ENCODE measurements at regions not wholly inside any gene's neighbourhood (a gene's known extent, or its start where the extent isn't known, plus 50 kb on each side); places are given as distances from the start of the nearest gene placed in this dataset.

DNA sequence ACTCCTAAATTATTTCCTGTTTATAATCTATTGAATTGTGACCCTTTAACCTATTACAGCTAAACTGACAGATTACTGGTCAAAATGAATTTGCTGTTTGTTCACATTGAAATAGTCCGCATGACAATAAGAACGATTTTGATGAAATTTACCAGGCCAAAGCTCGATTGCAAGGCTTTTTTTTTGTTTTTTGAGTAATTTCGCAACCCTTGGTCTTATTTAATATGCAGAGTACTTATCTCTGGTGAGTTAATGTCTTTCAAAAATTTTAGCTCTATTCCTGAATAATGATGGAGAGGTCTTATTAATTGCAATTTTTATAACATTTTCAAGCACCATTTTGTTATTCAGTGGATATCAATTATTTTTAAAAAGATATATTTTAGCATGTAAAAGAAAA, 362.4 kb downstream of the OTOL1 start:
- Histone ChIP-seq H3K9me3 (no peaks in the 10 kb centered on the region), H3K27ac (no peak overlapping the region)

GRCh38 chr3:161859865-161860450, 363.4 kb downstream of the OTOL1 start:
- ATAC-seq = no peak
- no peaks in the 10 kb centered on the region for H3K9me3 ChIP-seq

More for the DNA sequence above, 362.4 kb downstream of the OTOL1 start:
- no peak for TF ChIP-seq CTCF (IDR thresholded peaks at IDR 0.05)
- Histone ChIP-seq H3K27me3 (ENCODE audit: low read depth) (no peaks in the 10 kb centered on the region), H3K4me1 (no peaks in the 10 kb centered on the region), H3K4me3 (no peak overlapping the region), H3K36me3 (no peaks in the 10 kb centered on the region)
- ATAC-seq (no peak), DNase-seq (no peak)
- intact Hi-C loops (cut with DNase I) = no loop called here

GRCh38 chr3:161863775-161864174, 367.2 kb downstream of the OTOL1 start:
- TF ChIP-seq CTCF (IDR thresholded peaks at IDR 0.05) = no peak
- no peaks in the 10 kb centered on the region for H3K4me1 ChIP-seq
- no peak for ATAC-seq
- intact Hi-C loops (cut with DNase I) = no loop called here
- no peak for DNase-seq
- H3K4me3 ChIP-seq = no peak overlapping the region
- H3K27me3 ChIP-seq (ENCODE audit: low read depth) = no peaks in the 10 kb centered on the region
- no peaks in the 10 kb centered on the region for H3K9me3 ChIP-seq
- no peaks in the 10 kb centered on the region for H3K36me3 ChIP-seq
- H3K27ac ChIP-seq = no peak overlapping the region

More at GRCh38 chr3:161859865-161860450, 363.4 kb downstream of the OTOL1 start:
- intact Hi-C loops (cut with DNase I) = no loop called here
- Histone ChIP-seq H3K4me3 (no peak overlapping the region), H3K27ac (no peak overlapping the region), H3K27me3 (ENCODE audit: low read depth) (no peaks in the 10 kb centered on the region), H3K36me3 (no peaks in the 10 kb centered on the region), H3K4me1 (no peaks in the 10 kb centered on the region)
- no peak for DNase-seq
- no peak for TF ChIP-seq CTCF (IDR thresholded peaks at IDR 0.05)

DNA sequence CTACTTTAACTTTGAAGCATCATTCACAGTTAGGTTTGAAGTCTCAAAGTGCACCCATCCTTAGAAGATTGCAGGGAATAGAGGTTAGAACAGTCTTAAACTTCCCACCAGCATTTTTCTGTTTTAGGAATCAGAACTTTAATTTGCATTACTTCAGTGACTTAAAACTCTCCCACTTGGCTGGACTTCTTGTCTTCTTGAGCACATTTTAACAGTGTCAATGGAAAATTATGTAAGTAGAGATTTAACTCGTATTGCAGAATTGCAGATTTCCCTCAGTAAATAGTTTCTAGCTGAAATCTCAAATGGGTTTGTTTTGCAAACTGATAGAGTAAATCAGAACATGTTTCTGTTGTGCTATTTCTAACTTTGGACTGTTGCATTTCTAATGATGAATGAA, 369.6 kb downstream of the OTOL1 start:
- DNase-seq (no peak), ATAC-seq (no peak)
- no peak overlapping the region for H3K27ac ChIP-seq
- no peaks in the 10 kb centered on the region for H3K4me1 ChIP-seq
- no peak for TF ChIP-seq CTCF (IDR thresholded peaks at IDR 0.05)
- intact Hi-C loops (cut with DNase I) = no loop called here
- H3K27me3 ChIP-seq (ENCODE audit: low read depth) = no peaks in the 10 kb centered on the region
- no peaks in the 10 kb centered on the region for H3K9me3 ChIP-seq
- H3K4me3 ChIP-seq = no peak overlapping the region
- no peaks in the 10 kb centered on the region for H3K36me3 ChIP-seq

- no peak for TF ChIP-seq CTCF (IDR thresholded peaks at IDR 0.05)
- Histone ChIP-seq H3K27ac (no peak overlapping the region), H3K9me3 (no peaks in the 10 kb centered on the region), H3K4me3 (no peak overlapping the region), H3K27me3 (ENCODE audit: low read depth) (no peaks in the 10 kb centered on the region), H3K36me3 (no peaks in the 10 kb centered on the region), H3K4me1 (no peaks in the 10 kb centered on the region)
- DNase-seq = no peak
- intact Hi-C loops (cut with DNase I) = no loop called here
- no peak for ATAC-seq
Measured at GRCh38 chr3:161875483-161875882, 378.9 kb downstream of the OTOL1 start.
